Esophagus muscularis mucosa (tissue), 4 donors: ENCODE measurements at regions not wholly inside any gene's neighbourhood (a gene's known extent, or its start where the extent isn't known, plus 50 kb on each side); places are given as distances from the start of the nearest gene placed in this dataset.

Experiments
- CTCF ChIP-seq, 3 experiments: fragments of 200-600 bp in 2 of 3; fragments of 450-650 bp in 1 of 3; sonication (generic) in 2 of 3; IDR thresholded peaks; one replicate each; pipeline ENCODE4 v1.5.1; 2017 to 2019; ENCODE audit warnings: antibody characterized with exemption in 3 of 3, mild to moderate bottlenecking in 2 of 3, moderate library complexity in 1 of 3
- EP300 ChIP-seq: sonication (generic); formaldehyde crosslinking; IDR thresholded peaks from one replicate; pipeline ENCODE4 v1.6.1; 2017; ENCODE audit warnings: antibody characterized with exemption
- POLR2A ChIP-seq: fragments of 450-650 bp; IDR thresholded peaks from one replicate; pipeline ENCODE4 v1.6.1; 2017; ENCODE audit warnings: antibody characterized with exemption, moderate library complexity, mild to moderate bottlenecking, low read depth
- POLR2AphosphoS5 ChIP-seq, 2 donors: sonication (generic); formaldehyde crosslinking; IDR thresholded peaks; one replicate each; pipeline ENCODE4 v1.6.1; 2017; ENCODE audit warnings: antibody characterized with exemption in 2 of 2

DNA sequence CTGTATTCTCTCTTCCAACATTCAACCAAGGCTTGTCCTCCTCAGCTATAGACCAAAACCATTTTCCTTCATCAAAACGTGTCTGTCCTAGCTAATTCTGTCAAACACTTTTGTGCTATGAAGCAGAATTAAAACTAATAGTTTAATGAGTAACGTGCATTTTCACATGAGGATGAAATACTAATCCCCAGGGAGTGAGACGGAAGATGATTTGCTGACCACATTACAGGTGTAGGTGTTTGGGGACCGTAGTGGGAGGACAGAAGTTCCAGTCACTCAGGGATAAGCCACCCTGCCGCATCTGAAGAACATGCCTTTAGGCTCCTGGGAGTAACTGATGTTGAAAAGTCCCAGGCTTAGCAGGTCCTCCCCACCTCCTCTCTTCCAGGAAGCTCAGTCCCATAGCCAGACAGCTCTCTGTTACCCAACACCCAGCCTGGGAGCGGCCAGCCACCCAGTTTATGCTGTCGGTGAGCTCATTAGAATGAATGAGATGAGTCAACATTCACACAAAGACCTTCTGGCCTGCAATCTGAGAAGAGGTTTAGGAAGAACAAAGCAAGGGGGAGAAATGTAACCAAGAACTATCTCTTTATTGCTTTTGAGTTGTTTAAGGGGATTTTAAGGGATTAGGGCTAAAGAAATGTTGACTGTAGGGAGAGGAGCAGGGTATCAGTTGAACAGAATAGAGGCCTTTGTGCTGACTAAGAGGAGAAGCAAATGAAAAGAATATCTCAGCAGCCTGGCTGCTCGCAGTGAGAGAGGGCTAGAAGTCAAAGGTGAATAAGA is 122.5 kb downstream of the FOXI3 start:
- TF ChIP-seq CTCF (IDR thresholded peaks at IDR 0.05): no peak
- no peak for TF ChIP-seq POLR2AphosphoS5 (IDR thresholded peaks at IDR 0.05)
- no peak for TF ChIP-seq POLR2A
- TF ChIP-seq EP300: no peak
